ENCODE measurements at regions not wholly inside any gene's neighbourhood (a gene's known extent, or its start where the extent isn't known, plus 50 kb on each side); places are given as distances from the start of the nearest gene placed in this dataset.

GRCh38 chr14:101123618-101124510 lies 220.3 kb upstream of the RTL1 start:
- DNase-seq, result no peak

DNA sequence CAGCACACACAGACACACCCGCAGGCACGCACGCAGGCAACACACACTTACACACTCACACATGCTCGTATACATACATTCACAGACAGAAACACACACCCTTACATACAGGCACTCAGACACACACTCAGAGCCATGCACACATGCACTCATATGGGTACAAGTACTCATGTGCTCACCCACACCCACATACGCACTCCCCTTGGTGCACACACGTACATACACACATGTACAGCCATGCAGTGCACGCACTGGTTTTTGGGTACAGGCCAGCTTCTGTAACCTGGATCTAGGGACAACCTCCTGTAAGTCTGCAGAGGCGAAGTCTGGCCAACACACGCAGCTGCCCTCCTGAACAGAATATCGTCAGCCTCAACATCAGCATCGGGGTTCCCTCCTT lies 221.3 kb upstream of the RTL1 start:
- DNase-seq, result no peak

GRCh38 chr14:101125313-101125712 lies 221.8 kb upstream of the RTL1 start:
- DNase-seq, result no peak

- DNase-seq, result no peak
Measured at GRCh38 chr14:101125719-101126651, 222.5 kb upstream of the RTL1 start.

GRCh38 chr14:101126731-101127130 lies 223.2 kb upstream of the RTL1 start:
- DNase-seq, result no peak

DNA sequence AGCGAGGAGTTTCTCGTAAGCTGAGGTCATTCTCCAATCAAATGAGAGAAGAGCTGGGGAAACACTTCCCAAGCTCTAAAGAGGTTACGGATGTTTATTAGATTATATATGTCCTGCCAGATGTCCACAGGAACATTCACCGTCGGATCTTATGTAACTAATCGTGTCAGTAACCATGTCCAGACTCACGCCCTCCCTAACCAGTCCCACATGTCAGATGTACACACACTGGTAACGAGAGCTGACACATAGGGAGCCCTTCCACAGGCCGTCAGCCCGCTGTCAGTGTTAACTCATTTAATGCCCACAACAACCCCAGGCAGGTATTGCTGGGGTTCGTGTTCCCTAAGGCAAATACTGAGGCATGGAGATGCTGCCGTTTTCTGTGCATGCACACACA lies 223.7 kb upstream of the RTL1 start:
- no peak for DNase-seq

GRCh38 chr14:101128478-101129321 lies 225.2 kb upstream of the RTL1 start:
- no peak for DNase-seq

DNA sequence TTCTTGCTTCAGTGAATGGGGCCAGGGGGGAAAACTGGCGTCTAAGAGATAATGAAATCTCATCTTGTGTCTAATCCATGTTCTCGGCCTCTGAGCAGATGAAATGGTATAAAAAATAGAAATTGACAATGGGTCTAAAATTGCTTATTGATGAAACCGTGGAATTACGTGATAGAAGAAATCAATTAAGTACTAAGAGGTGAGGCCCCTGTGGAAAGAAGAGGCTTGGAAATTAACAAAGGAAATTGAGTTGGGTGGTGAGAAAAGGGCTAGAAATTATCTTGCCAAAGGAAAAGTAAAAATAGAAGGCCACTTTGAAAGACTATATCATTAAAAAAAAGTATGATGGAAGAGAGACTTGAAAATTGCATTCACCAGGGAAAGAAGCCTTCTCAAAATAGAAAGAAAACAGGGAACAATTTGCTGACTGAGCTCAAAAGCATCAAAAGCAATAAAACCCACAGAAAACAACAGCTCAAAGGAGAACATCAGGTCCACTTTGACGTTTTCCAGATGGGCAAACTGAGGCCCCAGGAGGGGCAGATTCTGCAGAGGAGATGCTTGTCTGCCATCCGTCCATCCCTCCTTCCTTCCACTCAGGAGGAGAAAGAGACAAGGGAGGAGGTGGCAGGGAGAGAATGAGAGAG lies 226.1 kb upstream of the RTL1 start:
- DNase-seq, result no peak

- no peak for DNase-seq
Measured at GRCh38 chr14:101130861-101131260, 227.3 kb upstream of the RTL1 start.

DNA sequence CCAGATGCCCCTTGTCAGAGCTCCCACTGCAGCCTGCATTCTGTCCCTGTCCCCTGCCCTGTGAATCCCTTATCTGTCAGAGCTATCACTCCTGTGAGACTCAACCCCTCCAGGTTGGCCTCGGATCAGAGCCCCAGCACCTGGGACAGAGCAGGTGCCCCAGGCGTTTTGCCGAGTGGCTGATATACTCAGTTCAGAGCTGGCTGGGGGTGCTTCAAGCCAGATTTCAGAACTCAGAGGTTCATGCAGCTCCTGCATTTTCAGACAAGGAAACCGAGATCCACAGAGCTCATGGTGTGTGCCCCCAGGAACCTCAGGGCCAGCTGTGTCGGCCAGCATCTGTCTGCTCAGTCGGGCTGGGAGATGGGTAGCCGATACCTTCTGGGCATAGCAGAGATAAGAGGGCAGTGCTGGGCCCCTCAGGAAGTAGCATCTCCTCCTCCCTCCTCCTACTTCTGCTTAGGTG lies 228.0 kb upstream of the RTL1 start:
- no peak for DNase-seq

DNA sequence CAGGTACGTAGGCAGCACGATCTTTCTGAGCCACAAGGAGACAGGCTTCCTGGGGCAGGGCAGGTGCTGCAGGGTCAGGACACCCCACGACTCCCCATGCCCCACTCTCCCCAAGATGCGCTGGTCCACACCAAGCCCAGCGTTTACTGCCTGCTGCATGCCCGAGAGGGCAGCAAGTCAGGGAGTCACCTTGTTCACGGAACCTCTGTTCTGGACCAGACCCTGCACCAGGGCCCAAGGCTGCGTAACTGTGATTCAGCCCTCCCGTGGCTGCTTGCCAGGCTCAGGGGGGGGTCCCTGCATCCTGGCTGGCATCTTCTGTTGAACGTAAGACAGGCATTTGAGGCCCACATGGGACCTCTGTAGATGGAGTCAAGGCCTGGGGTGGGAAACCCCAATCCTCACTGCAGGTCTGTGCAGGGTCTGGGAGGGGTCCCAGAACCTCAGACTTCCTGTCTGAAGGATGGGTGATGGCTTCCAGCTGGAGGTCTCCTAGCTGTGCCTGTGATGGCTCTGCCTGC lies 228.6 kb upstream of the RTL1 start:
- no peak for DNase-seq

GRCh38 chr14:101132588-101132987 lies 229.1 kb upstream of the RTL1 start:
- no peak for DNase-seq

DNA sequence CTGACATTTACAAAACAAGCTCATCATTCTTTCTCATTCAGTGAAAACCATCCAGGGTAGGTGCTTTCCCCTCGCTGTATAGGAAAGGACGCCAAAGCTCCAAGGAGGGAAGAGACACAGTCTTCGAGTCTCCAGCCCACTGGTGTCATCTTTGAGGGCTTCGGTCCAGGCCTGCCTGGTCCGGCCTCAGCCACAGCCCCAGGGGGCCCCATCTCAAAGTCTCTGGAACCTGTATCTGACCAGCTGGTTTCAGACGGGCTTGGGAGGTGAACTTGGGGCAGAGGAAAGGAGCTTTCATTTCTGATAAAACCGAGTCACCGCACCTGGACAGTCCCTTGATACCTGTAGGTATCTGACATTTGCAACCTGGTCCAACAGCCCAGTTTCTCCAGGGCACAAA lies 229.5 kb upstream of the RTL1 start:
- DNase-seq, result no peak

DNA sequence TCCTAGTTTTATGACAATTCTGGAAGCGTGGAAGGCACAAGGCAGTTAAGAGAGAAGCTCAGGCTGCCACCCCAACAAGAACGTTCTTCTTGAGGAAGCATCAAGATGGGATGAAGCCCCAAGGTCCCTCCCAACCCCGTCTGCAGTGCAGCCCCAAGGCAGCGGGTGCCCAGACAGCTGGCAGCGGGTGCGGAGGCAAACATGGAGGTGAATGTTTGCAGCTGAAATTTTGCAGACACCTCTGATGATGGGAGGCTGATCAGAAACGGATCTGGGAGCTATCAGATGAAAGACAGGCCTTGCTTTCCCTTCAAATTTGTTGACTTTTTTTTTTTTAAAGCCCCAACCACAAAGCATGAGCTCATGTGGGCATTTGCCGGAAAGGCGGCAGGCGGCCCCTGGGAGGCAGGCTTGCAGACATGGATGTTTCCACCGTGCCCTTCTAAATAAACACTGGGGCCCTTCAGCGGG lies 230.7 kb upstream of the RTL1 start:
- no peak for DNase-seq

DNA sequence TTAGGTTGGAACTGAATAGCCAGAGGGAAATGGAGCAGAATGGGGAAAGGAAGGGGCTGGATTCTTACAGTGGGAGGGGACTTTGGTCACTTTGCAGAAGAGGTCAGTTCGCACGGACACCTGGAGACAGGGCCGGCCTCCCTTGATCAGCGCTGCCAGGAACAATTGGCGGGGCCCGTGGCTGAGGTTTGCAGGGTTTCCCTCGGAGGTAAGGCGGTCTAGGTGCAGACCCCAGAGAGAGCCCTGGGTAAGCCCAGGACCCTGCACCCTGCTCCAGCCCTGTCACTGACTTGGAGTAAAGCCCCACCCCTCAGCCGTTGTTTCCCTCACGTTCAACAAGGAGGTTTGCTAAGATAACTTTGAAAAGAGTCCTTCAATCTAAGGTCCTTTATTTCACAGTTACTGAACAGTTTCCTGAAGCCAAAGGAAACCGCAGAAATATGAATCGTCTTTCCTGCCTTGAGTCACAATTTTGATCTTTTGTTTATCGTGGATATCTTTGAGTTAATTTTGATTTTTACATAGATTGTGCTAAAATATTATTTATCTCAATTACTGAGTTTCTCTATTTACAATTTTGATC lies 231.4 kb upstream of the RTL1 start:
- DNase-seq, result no peak

GRCh38 chr14:101135796-101136742 lies 232.5 kb upstream of the RTL1 start:
- no peak for DNase-seq

- DNase-seq, result no peak
Measured at GRCh38 chr14:101137234-101137633, 233.7 kb upstream of the RTL1 start.

- DNase-seq, result no peak
Measured at GRCh38 chr14:101147848-101148247, 244.3 kb upstream of the RTL1 start.

DNA sequence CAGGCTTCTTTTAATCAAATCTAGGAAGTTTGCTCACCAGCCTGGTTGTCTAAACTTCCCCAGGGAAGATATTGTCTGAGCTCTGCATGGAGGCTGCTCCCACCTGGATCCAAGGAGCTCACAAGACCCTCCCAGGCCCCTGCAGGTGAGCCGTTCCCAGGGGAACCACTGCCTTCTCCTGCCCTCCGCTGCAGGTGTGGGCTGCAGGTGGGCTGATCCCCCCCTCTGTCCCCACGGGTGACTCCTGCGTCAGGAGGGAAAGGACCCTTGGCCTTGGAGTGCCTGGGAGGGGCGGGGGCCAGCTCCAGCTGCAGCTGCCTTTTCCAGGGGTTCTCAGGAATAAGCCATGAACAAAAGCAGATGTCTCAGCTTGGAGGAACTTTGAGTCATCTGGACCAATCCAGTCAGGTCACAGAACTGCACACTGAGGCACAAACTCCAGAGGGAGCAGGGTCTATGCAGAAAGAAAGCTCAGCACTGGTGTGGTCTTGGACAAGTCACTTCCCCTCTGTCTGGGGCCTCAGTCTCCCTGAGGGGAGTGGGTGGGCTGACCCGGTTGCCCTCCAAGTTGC lies 246.6 kb upstream of the RTL1 start:
- DNase-seq, result no peak
